GM13977 (cell line): ENCODE measurements at regions not wholly inside any gene's neighbourhood (a gene's known extent, or its start where the extent isn't known, plus 50 kb on each side); places are given as distances from the start of the nearest gene placed in this dataset.

Experiments
- DNase-seq: peaks from one replicate; pipeline ENCODE4 v3.0.0; 2012; ENCODE audit warnings: low spot score
- in situ Hi-C: fragments of 300-500 bp; cut with MboI; formaldehyde crosslinking; loops from one replicate; pipeline ENCODE4 v1.12.0; 2022; ENCODE audit warnings: low sequenced_read_pairs, low pct_unique_long_range_greater_than_20kb, mixed read lengths, inconsistent platforms; ENCODE audit not compliant: unreplicated experiment
- TF ChIP-seq, protein P1 (sequence below): IDR thresholded peaks from 2 replicates; pipeline ENCODE4 v1.5.1; 2012; ENCODE audit warnings: mild to moderate bottlenecking, control low read depth; ENCODE audit not compliant: insufficient read depth; ENCODE audit errors: extremely low read depth, missing control alignments

DNA sequence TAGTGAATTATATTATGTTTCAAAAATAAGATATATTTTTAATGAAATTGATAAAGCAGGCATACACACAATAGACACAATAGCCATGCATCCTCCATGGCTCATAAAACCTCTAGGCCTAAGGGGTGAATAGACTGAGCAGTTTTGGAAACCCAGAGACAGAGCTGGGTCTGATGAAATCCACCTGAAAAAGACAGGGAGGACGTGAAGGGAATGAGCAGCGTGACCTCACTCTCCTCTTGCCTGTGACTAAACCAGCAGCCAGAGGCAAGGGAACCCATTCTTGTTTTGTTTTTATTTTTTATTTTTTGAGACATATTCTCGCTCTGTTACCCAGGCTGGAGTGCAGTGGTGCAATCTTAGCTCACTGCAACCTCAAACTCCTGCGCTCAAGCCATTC, 424.4 kb upstream of the FAM241A start:
- TF ChIP-seq, protein P1, sequence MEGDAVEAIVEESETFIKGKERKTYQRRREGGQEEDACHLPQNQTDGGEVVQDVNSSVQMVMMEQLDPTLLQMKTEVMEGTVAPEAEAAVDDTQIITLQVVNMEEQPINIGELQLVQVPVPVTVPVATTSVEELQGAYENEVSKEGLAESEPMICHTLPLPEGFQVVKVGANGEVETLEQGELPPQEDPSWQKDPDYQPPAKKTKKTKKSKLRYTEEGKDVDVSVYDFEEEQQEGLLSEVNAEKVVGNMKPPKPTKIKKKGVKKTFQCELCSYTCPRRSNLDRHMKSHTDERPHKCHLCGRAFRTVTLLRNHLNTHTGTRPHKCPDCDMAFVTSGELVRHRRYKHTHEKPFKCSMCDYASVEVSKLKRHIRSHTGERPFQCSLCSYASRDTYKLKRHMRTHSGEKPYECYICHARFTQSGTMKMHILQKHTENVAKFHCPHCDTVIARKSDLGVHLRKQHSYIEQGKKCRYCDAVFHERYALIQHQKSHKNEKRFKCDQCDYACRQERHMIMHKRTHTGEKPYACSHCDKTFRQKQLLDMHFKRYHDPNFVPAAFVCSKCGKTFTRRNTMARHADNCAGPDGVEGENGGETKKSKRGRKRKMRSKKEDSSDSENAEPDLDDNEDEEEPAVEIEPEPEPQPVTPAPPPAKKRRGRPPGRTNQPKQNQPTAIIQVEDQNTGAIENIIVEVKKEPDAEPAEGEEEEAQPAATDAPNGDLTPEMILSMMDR: no peak
- no peak for DNase-seq
- in situ Hi-C loops: no loop called here

DNA sequence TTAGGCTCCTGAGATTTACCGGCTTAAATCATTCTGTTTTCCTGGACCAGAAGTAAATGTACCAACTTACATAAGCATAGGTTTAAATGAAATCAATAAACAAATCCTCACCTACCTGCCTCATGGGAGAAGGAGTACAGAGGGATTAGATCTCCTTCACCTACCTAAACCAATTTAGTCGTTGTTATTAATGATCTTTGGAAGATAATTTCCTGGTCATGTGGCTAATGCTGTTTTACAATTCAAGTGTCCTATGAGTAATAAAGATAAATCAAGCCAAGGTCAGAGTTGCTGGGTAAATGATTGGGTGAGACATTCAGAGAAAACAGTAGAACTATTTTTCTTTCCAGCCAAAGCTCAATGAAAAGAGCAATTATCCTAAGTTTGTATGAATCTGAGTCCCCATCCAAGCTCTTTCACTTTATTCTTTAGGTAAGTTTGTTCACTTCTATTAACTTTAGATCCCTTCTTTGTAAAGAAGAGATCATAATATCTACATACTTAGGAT, 423.0 kb upstream of the FAM241A start:
- no peak for DNase-seq
- in situ Hi-C loops: no loop called here
- TF ChIP-seq, protein P1: no peak

DNA sequence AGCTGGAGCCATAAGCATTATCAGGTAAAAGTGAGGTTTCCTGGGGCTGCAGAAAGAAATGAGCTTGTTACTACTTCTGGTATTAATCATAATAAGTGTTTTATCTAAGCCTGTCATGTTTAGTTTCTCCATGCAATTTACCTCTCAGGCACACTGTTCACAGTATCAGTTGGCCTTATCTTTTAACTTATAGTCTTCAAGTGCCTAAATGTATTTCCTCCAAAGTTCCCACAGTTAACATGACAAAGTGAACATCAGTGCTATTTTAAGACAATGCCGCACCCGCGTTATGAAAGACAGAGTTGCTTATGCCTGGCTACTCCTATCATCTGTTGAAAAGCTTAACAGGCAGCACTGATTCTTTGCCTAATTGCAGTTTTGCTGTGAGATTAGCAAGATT, 408.7 kb upstream of the FAM241A start:
- TF ChIP-seq, protein P1: no peak
- in situ Hi-C loops: no loop called here
- no peak for DNase-seq

DNA sequence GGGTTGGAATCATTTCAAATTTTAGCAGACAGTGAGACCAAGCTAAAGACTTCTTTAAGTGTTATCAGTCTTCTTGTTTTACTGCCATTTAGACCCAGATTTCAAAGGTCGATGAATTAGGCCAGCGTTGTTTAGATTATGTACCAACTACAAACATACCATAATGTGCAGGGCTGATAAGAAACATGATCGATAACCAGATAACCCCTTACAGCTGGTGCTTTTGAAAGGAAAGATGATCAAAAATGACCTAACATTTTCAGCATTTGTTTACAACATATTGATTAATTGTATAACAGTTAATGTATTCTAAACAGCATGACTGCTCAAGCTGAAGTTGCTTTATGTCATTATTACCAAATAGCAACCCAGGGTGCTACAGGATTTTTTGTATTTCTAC, 400.4 kb upstream of the FAM241A start:
- no peak for DNase-seq
- TF ChIP-seq, protein P1: no peak
- in situ Hi-C loops: no loop called here

DNA sequence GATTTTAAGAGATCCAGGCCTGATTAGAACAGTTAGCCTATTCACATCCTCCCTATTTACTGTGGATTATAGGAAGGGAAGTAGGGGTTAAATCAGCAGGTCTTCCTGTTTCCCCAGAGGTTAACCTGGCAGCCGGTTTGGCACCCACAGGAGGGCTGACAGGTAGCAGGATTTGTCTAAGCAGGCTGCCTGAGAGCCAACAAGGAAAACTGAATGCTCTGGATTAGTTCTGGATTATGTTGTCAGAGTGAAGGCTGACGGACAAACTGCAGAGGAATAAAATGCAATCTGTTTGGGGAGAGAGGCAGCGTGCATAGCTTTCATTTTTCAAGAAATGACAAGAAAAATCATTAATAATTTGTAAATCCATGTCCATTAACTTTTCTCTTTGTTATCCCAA, 397.1 kb upstream of the FAM241A start:
- in situ Hi-C loops: no loop called here
- TF ChIP-seq, protein P1: no peak
- no peak for DNase-seq

DNA sequence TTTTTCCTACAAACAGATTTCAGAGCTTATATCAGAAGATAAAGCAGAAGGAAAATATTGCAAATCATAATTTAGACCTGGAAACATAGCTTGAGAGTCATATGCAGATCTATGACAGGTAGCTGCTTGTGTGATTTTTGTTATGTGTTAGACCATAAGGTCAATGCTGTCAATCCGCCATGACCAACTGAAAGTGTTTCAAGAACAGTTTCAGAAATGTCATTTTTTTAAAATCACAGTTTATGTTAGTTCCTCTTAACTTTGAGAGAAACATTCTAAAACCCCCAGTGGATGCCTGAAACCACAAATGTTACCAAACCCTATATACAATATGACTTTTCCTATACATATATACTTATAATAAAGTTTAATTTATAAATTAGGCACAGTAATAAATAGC, 391.3 kb upstream of the FAM241A start:
- TF ChIP-seq, protein P1: no peak
- in situ Hi-C loops: no loop called here
- no peak for DNase-seq

DNA sequence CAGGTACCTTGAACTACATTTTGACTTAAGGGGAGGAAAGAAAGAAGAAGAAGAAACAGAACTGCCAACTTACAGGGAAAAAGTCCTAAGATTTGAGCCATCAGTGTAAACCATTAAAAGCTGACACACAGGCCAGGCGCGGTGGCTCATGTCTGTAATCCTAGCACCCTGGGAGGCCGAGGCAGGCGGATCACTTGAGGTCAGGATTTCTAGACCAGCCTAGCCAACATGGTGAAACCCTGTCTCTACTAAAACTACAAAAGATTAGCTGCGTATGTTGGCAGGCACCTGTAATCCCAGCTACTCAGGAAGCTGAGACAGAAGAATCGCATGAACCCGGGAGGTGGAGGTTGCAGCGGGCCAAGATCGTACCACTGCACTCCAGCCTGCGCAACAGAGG, 389.7 kb upstream of the FAM241A start:
- in situ Hi-C loops: no loop called here
- TF ChIP-seq, protein P1: no peak
- DNase-seq: no peak
